HEK293 (cell line): ENCODE measurements at regions not wholly inside any gene's neighbourhood (a gene's known extent, or its start where the extent isn't known, plus 50 kb on each side); places are given as distances from the start of the nearest gene placed in this dataset.
"Not testable (repeated sequence)": the region's sequence is repeated elsewhere in the genome, so short reads cannot be mapped to it uniquely, and the experiment has no call there.

Experiments used
- CTCF ChIA-PET: fragments of 350-600 bp; formaldehyde crosslinking; extraction: SDS; loops from one replicate; lab custom pipeline; 2021; ENCODE audit warnings: antibody characterized with exemption; lab: Yijun Ruan, JAX
- POLR2A ChIA-PET: fragments of 300-600 bp; formaldehyde crosslinking; extraction: SDS; loops from one replicate; lab custom pipeline; 2020; ENCODE audit warnings: antibody characterized with exemption, inconsistent platforms; lab: Yijun Ruan, JAX
- H3K27ac ChIP-seq: fragments of 200-500 bp; sonication (Bioruptor generic); 2 replicates; pipeline ENCODE4 v1.5.1; 2014; ENCODE audit warnings: low read depth, low read length, control low read depth, inconsistent platforms; ENCODE audit errors: extremely low read depth
- H3K36me3 ChIP-seq, 2 experiments: fragments of 200-500 bp in 1 of 2; sonication (Bioruptor generic) in 1 of 2; 1 replicate in 1 of 2; 2 replicates in 1 of 2; pipeline ENCODE4 v1.5.1; 2014 to 2017; ENCODE audit warnings: inconsistent platforms in 2 of 2, low read length in 2 of 2; ENCODE audit not compliant: control insufficient read depth in 2 of 2, insufficient read depth in 1 of 2
- H3K4me1 ChIP-seq: fragments of 200-500 bp; sonication (Bioruptor generic); 2 replicates; pipeline ENCODE4 v1.5.1; 2014; ENCODE audit warnings: mild to moderate bottlenecking, low read length, inconsistent platforms; ENCODE audit not compliant: control insufficient read depth, insufficient read depth
- H3K4me3 ChIP-seq: 2 replicates; pipeline ENCODE4 v1.5.1; 2011; ENCODE audit warnings: low read depth, mild to moderate bottlenecking, control low read depth, low read length, moderate library complexity
- H3K9me3 ChIP-seq: fragments of 200-500 bp; sonication (Bioruptor generic); 2 replicates; pipeline ENCODE4 v1.5.1; 2014; ENCODE audit warnings: low read depth, low read length, inconsistent platforms; ENCODE audit not compliant: control insufficient read depth, insufficient read depth
- PRDM4 ChIP-seq: fragments of 450-650 bp; formaldehyde crosslinking; IDR thresholded peaks from 2 replicates; pipeline ENCODE4 v1.5.1; 2017; ENCODE audit warnings: missing biosample characterization, missing genetic modification characterization
- ZBTB26 ChIP-seq: fragments of 450-650 bp; formaldehyde crosslinking; optimal IDR thresholded peaks from 2 replicates; pipeline ENCODE3; 2016; ENCODE audit warnings: missing biosample characterization, mild to moderate bottlenecking, missing genetic modification characterization
- ZBTB48 ChIP-seq: fragments of 450-650 bp; formaldehyde crosslinking; IDR thresholded peaks from 2 replicates; pipeline ENCODE4 v1.5.1; 2016; ENCODE audit warnings: missing biosample characterization, missing genetic modification characterization
- ZFHX2 ChIP-seq: fragments of 450-650 bp; formaldehyde crosslinking; conservative IDR thresholded peaks from 2 replicates; pipeline ENCODE4 v1.5.1; 2016; ENCODE audit warnings: missing biosample characterization, missing genetic modification characterization
- ZNF10 ChIP-seq: fragments of 450-650 bp; formaldehyde crosslinking; IDR thresholded peaks from 2 replicates; pipeline ENCODE4 v1.5.1; 2017; ENCODE audit warnings: missing biosample characterization, missing genetic modification characterization
- ZNF148 ChIP-seq: fragments of 450-650 bp; formaldehyde crosslinking; IDR thresholded peaks from 2 replicates; pipeline ENCODE4 v1.5.0; 2017; ENCODE audit warnings: missing biosample characterization, missing genetic modification characterization, borderline replicate concordance
- ZNF266 ChIP-seq: fragments of 450-650 bp; formaldehyde crosslinking; IDR thresholded peaks from 2 replicates; pipeline ENCODE4 v1.5.1; 2016; ENCODE audit warnings: missing biosample characterization, missing genetic modification characterization, low read depth
- ZNF510 ChIP-seq: fragments of 450-650 bp; formaldehyde crosslinking; IDR thresholded peaks from 2 replicates; pipeline ENCODE4 v1.5.1; 2018; ENCODE audit warnings: mild to moderate bottlenecking, missing genetic modification characterization, missing biosample characterization; ENCODE audit not compliant: insufficient replicate concordance
- ZNF555 ChIP-seq: fragments of 450-650 bp; formaldehyde crosslinking; conservative IDR thresholded peaks from 2 replicates; pipeline ENCODE4 v1.5.1; 2017; ENCODE audit warnings: missing biosample characterization, mild to moderate bottlenecking, missing genetic modification characterization, inconsistent platforms
- ZNF600 ChIP-seq: fragments of 450-650 bp; formaldehyde crosslinking; IDR thresholded peaks from 2 replicates; pipeline ENCODE4 v1.5.1; 2016; ENCODE audit warnings: missing biosample characterization, missing genetic modification characterization
- ZNF654 ChIP-seq: fragments of 450-650 bp; formaldehyde crosslinking; IDR thresholded peaks from 2 replicates; pipeline ENCODE4 v1.5.1; 2016; ENCODE audit warnings: low read depth, missing biosample characterization, missing genetic modification characterization
- ZNF707 ChIP-seq: fragments of 450-650 bp; formaldehyde crosslinking; IDR thresholded peaks from 2 replicates; pipeline ENCODE4 v1.5.1; 2016; ENCODE audit warnings: missing biosample characterization, missing genetic modification characterization

- Histone ChIP-seq H3K4me1 (no peaks in the 10 kb centered on the region), H3K9me3 (no peaks in the 10 kb centered on the region), H3K36me3 (no peaks in the 10 kb centered on the region), H3K27ac (no peak overlapping the region), H3K4me3 (no peak overlapping the region)
- CTCF ChIA-PET, result no interaction called here
- TF ChIP-seq ZNF600 (tag by site-specific recombination), result no peak
- TF ChIP-seq ZBTB48, result no peak
- TF ChIP-seq ZFHX2 (tag by site-specific recombination), result no peak
- no peak for TF ChIP-seq ZBTB26
- TF ChIP-seq ZNF10 (tag by site-specific recombination), result no peak
- no peak for TF ChIP-seq ZNF510 (tag by site-specific recombination)
- TF ChIP-seq ZNF555 (tag by site-specific recombination), result no peak
- POLR2A ChIA-PET, result no interaction called here
Measured at GRCh38 chr13:74550039-74550438, 415.8 kb upstream of the KLF12 start.

GRCh38 chr13:74536649-74537048, 402.4 kb upstream of the KLF12 start:
- CTCF ChIA-PET, H3K27ac ChIP-seq, H3K9me3 ChIP-seq, POLR2A ChIA-PET, H3K36me3 ChIP-seq, H3K4me3 ChIP-seq, H3K4me1 ChIP-seq: not testable (repeated sequence)

GRCh38 chr13:74533226-74533625, 399.0 kb upstream of the KLF12 start:
- Histone ChIP-seq H3K36me3 (no peaks in the 10 kb centered on the region), H3K4me1 (no peaks in the 10 kb centered on the region), H3K4me3 (no peak overlapping the region), H3K27ac (no peak overlapping the region), H3K9me3 (no peaks in the 10 kb centered on the region)
- ChIA-PET CTCF (no interaction called here), POLR2A (no interaction called here)
- no peak for TF ChIP-seq ZNF148 (tag by site-specific recombination)
- no peak for TF ChIP-seq ZNF266
- TF ChIP-seq ZNF654 (tag by site-specific recombination), result no peak

- Histone ChIP-seq H3K4me3 (no peak overlapping the region), H3K36me3 (no peaks in the 10 kb centered on the region), H3K4me1 (no peaks in the 10 kb centered on the region), H3K27ac (no peak overlapping the region), H3K9me3 (no peaks in the 10 kb centered on the region)
- POLR2A ChIA-PET, result no interaction called here
- TF ChIP-seq PRDM4 (tag by site-specific recombination) (no peak), ZBTB48 (no peak), ZNF707 (no peak)
- CTCF ChIA-PET, result no interaction called here
Measured at GRCh38 chr13:74530011-74530410, 395.8 kb upstream of the KLF12 start.
